GM10266 (cell line): ENCODE measurements at regions not wholly inside any gene's neighbourhood (a gene's known extent, or its start where the extent isn't known, plus 50 kb on each side); places are given as distances from the start of the nearest gene placed in this dataset.
"Not testable (repeated sequence)": the region's sequence is repeated elsewhere in the genome, so short reads cannot be mapped to it uniquely, and the experiment has no call there.

ENCODE experiments used
- DNase-seq: peaks from one replicate; pipeline ENCODE4 v3.0.0; 2012; ENCODE audit errors: extremely low spot score
- TF ChIP-seq, protein P1 (sequence below): IDR thresholded peaks from 2 replicates; pipeline ENCODE4 v1.5.1; 2012; ENCODE audit warnings: mild to moderate bottlenecking, low read depth; ENCODE audit not compliant: control insufficient read depth, insufficient read depth; ENCODE audit errors: missing control alignments

DNA sequence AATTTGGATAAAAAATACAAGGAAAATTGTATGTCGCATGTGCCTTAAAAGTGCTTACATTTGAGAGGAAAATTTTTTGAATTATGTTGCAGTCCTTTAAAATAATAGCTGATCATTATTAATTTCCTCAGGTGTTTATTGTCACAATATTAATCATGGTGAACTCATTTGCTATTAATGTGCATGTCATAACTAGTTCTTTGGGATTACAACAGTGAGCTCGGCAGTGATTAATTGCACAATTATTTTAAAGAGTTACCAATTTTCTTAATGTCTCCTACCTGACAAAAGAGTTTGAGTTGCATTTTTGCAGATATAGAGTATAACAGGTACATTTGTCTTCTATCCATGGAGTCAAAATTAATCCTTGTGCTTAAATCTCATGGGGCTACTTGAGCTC is 854.3 kb downstream of the BRINP3 start:
- no peak for DNase-seq
- TF ChIP-seq, protein P1, sequence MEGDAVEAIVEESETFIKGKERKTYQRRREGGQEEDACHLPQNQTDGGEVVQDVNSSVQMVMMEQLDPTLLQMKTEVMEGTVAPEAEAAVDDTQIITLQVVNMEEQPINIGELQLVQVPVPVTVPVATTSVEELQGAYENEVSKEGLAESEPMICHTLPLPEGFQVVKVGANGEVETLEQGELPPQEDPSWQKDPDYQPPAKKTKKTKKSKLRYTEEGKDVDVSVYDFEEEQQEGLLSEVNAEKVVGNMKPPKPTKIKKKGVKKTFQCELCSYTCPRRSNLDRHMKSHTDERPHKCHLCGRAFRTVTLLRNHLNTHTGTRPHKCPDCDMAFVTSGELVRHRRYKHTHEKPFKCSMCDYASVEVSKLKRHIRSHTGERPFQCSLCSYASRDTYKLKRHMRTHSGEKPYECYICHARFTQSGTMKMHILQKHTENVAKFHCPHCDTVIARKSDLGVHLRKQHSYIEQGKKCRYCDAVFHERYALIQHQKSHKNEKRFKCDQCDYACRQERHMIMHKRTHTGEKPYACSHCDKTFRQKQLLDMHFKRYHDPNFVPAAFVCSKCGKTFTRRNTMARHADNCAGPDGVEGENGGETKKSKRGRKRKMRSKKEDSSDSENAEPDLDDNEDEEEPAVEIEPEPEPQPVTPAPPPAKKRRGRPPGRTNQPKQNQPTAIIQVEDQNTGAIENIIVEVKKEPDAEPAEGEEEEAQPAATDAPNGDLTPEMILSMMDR = no peak

DNA sequence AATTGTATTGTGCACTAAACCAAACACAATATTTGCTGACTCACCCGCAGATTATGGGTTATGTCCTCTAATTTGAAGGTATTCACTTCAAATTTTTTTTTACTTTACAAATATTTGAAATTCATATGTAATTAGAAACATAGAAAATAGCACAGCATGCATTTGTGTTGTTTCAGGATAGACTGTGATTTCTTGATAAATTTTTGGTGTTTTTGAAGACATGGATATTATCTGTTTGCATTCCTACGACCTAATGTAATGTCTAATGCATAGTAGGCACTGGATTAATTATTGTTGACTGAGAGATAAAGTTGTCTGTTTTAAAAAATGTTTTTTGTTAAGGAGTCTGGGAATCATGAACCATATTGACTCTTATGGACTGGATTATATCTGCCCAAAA is 850.2 kb downstream of the BRINP3 start:
- TF ChIP-seq, protein P1 = no peak
- DNase-seq = no peak

DNA sequence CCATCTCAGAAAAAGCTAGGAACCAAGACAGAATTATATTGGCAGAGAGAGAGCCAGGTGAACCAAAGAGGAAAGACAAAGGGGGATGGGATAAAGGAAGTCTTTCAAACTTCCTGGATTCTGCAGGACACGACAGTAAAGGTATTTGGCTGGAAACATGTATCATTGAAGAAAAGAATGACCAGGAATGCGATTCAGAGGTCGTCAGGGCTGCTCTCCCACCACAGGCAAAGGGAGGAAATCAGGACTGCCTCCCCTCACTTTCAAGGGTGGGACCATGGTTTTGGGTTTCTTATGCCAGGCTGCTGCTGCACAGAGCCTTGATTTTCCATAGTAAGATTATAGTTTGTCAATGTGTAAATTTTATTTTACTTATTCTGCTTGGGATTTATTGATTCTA is 848.8 kb downstream of the BRINP3 start:
- no peak for DNase-seq
- TF ChIP-seq, protein P1 = no peak

DNA sequence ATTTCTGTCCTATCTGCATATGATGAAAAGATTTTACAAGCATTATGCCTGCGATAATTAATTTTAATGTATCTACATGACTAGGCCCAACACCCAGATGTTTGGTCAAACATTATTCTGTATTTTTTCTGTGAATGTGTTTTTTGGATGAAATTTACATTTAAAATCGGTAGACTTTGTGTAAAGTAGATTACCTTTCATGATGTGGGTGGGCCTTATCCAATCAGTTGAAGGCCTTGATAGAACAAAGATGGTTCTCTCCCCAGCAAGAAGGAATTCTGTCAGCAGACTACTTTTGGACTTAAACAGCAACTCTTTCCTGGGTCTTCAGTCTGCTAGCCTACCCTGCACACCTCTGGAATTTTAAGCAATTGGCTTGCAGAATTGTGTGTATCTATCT is 844.0 kb downstream of the BRINP3 start:
- TF ChIP-seq, protein P1 = no peak
- DNase-seq = no peak

DNA sequence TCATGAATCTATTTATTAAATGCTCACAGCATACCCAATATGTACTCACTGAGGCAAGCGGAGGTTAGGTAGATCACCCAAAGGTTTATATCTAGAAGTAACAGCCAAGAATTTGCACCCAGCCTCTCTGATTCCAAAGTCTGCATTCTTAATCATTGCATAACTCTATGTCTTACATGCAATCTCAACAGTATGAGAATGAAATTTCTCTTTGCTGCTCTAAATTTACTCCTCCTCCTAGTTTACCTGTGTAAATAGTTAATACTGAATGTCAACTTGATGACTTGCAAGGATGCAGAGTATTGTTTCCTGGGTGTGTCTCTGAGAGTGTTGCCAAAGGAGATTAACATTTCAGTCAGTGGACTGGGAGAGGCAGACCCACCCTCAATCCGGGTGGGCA is 840.6 kb downstream of the BRINP3 start:
- TF ChIP-seq, protein P1 = no peak
- DNase-seq = no peak

DNA sequence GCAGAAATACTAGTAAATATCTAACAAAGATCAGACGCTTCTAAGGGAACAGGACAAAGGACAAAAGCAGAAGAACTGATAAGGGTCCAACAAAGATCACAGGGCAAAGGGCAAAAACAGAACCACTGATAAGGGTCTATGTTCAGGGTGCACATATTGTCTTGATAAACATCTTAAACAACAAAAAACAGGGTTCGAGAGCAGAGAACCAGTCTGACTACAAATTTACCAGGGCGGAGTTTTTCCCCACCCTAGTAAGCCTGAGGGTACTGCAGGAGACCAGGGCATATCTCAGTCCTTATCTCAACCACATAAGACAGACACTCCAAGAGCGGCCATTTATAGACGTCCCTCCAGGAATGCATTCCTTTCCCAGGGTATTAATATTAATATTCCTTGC is 833.5 kb downstream of the BRINP3 start:
- DNase-seq = not testable (repeated sequence)

DNA sequence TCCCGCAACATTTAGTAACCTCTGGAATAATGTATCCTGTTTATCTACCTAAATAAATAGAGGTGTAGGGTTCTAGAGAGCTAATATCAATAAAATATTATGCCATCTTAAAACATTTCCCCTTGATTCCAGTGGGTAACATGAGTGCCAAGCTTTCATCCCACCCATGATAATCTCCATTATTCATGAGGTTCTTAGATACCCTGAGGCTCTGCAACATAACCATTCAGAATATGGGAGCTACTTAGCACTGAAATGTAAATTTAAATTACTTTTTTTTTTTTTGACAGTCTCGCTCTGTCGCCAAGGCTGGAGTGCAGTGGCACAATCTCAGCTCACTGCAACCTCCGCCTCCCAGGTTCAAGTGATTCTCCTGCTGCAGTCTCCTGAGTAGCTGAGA is 832.7 kb downstream of the BRINP3 start:
- TF ChIP-seq, protein P1 = no peak

DNA sequence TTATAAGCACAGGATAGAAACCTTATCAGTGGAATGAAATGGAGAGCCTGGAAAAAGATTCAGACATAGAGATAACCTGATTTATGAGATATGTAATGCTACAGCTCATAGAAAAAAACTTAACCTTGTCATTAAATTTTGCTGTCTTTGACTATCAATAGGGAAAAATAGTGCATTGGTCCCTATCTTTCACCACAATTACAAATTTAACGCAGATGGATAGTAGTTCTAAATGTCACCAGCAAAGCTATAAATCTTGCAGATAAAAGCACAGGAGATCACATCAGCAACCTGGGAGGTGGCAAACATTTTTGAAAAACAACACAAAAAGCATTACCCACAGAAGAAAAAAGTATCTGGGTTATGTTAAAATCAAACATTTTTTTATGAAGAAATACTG is 831.6 kb downstream of the BRINP3 start:
- TF ChIP-seq, protein P1 = no peak
- no peak for DNase-seq

More for the DNA sequence above, 832.7 kb downstream of the BRINP3 start:
- DNase-seq = no peak
